Type B pancreatic cell (in vitro differentiated cells): ENCODE measurements at regions not wholly inside any gene's neighbourhood (a gene's known extent, or its start where the extent isn't known, plus 50 kb on each side); places are given as distances from the start of the nearest gene placed in this dataset.
A peak's percentile ranks its signal among the peaks of the same experiment; 100 is the strongest.

Experiments used
- DNase-seq: peaks from one replicate; pipeline ENCODE4 v3.0.0; 2021; ENCODE audit warnings: mixed read lengths; ENCODE audit not compliant: unreplicated experiment; ENCODE audit errors: extremely low spot score
- H3K27ac Mint-ChIP-seq: 2 replicates; pipeline ENCODE4 v1.8.0; 2021; ENCODE audit warnings: mild to moderate bottlenecking, mixed read lengths
- H3K27me3 Mint-ChIP-seq: 2 replicates; pipeline ENCODE4 v1.8.0; 2021; ENCODE audit warnings: mixed read lengths
- H3K36me3 Mint-ChIP-seq: 2 replicates; pipeline ENCODE4 v1.8.0; 2021; ENCODE audit warnings: mixed read lengths
- H3K4me1 Mint-ChIP-seq: one replicate; pipeline ENCODE4 v1.8.0; 2021; ENCODE audit warnings: mixed read lengths; ENCODE audit not compliant: unreplicated experiment
- H3K4me3 Mint-ChIP-seq: 2 replicates; pipeline ENCODE4 v1.8.0; 2021; ENCODE audit warnings: mild to moderate bottlenecking, mixed read lengths
- H3K9me3 Mint-ChIP-seq: 2 replicates; pipeline ENCODE4 v1.8.0; 2021; ENCODE audit warnings: mixed read lengths
- CTCF ChIP-seq: fragments of 200-600 bp; sonication (generic); conservative IDR thresholded peaks from 2 replicates; pipeline ENCODE4 v1.5.0; 2021; ENCODE audit warnings: antibody characterized with exemption, mild to moderate bottlenecking

- Mint-ChIP-seq H3K36me3 (no peaks in the 10 kb centered on the region), H3K9me3 (no peaks in the 10 kb centered on the region), H3K27ac (no peak overlapping the region), H3K4me3 (no peak overlapping the region), H3K4me1 (peaks cover 15% of the 10 kb centered on the region), H3K27me3 (peaks cover 18% of the 10 kb centered on the region)
- no peak for TF ChIP-seq CTCF
- no peak for DNase-seq
These were observed 176.8 kb downstream of the ABHD5 start for GRCh38 chr3:43867436-43868072.

GRCh38 chr3:43869491-43869890 lies 178.8 kb downstream of the ABHD5 start:
- H3K36me3 Mint-ChIP-seq: no peaks in the 10 kb centered on the region
- no peaks in the 10 kb centered on the region for H3K9me3 Mint-ChIP-seq
- H3K4me1 Mint-ChIP-seq: peaks cover 15% of the 10 kb centered on the region
- no peak for DNase-seq
- H3K27ac Mint-ChIP-seq: no peak overlapping the region
- no peak overlapping the region for H3K4me3 Mint-ChIP-seq
- H3K27me3 Mint-ChIP-seq: peaks cover 12% of the 10 kb centered on the region
- TF ChIP-seq CTCF: no peak

GRCh38 chr3:43870120-43870519 lies 179.4 kb downstream of the ABHD5 start:
- H3K36me3 Mint-ChIP-seq: no peaks in the 10 kb centered on the region
- no peaks in the 10 kb centered on the region for H3K9me3 Mint-ChIP-seq
- H3K4me1 Mint-ChIP-seq: peaks cover 15% of the 10 kb centered on the region
- H3K4me3 Mint-ChIP-seq: no peak overlapping the region
- H3K27ac Mint-ChIP-seq: no peak overlapping the region
- H3K27me3 Mint-ChIP-seq: peaks cover 11% of the 10 kb centered on the region
- peak; percentile 45 for DNase-seq
- no peak for TF ChIP-seq CTCF

- H3K4me1 Mint-ChIP-seq: peaks cover 15% of the 10 kb centered on the region
- no peak overlapping the region for H3K27ac Mint-ChIP-seq
- DNase-seq: peak; percentile 13
- no peaks in the 10 kb centered on the region for H3K36me3 Mint-ChIP-seq
- peaks cover 11% of the 10 kb centered on the region for H3K27me3 Mint-ChIP-seq
- TF ChIP-seq CTCF: no peak
- H3K4me3 Mint-ChIP-seq: no peak overlapping the region
- H3K9me3 Mint-ChIP-seq: no peaks in the 10 kb centered on the region
These were observed 180.3 kb downstream of the ABHD5 start for GRCh38 chr3:43870844-43871626.

- no peak overlapping the region for H3K4me3 Mint-ChIP-seq
- no peak for DNase-seq
- no peak for TF ChIP-seq CTCF
- H3K36me3 Mint-ChIP-seq: no peaks in the 10 kb centered on the region
- H3K27me3 Mint-ChIP-seq: peaks cover 11% of the 10 kb centered on the region
- no peak overlapping the region for H3K27ac Mint-ChIP-seq
- no peaks in the 10 kb centered on the region for H3K9me3 Mint-ChIP-seq
- H3K4me1 Mint-ChIP-seq: peaks cover 9% of the 10 kb centered on the region
These were observed 181.0 kb downstream of the ABHD5 start for GRCh38 chr3:43871627-43872245.
